K562 (cell line): ENCODE measurements at regions not wholly inside any gene's neighbourhood (a gene's known extent, or its start where the extent isn't known, plus 50 kb on each side); places are given as distances from the start of the nearest gene placed in this dataset.

ENCODE experiments used
- ATAC-seq: fragments of 200-7000 bp; cut with Tn5 transposase; 3 replicates; pipeline ENCODE4 v1.9.1; 2020; ENCODE audit warnings: moderate library complexity
- BruUV-seq: library from RNA; stranded (reverse); fragments of 400-500 nt; replicated peaks from 2 replicates; lab custom pipeline; 2021; lab: Mats Ljungman, UMichigan
- CTCF ChIA-PET: fragments of 300-600 bp; formaldehyde crosslinking; extraction: SDS; loops from one replicate; lab custom pipeline; 2021; ENCODE audit warnings: low intra/inter-chr PET ratio; lab: Yijun Ruan, JAX
- POLR2A ChIA-PET: fragments of 300-600, 350-650 bp; sonication (Branson Sonifier 250); formaldehyde crosslinking; extraction: SDS; loops from one replicate; lab custom pipeline; 2021; ENCODE audit warnings: antibody characterized with exemption, inconsistent platforms; lab: Yijun Ruan, JAX
- DNase-seq, 4 experiments: peaks; one replicate each; pipeline versions ENCODE4 v3.0.0 to v3.0.0-alpha.2; 2011 to 2018; ENCODE audit warnings: low spot score in 3 of 4, mixed read lengths in 3 of 4; ENCODE audit errors: extremely low read depth in 1 of 4
- FAIRE-seq: peaks from 2 replicates; lab custom pipeline; 2011; peaks lifted over from hg19 to GRCh38; lab: Jason Lieb, UNC
- H2AFZ ChIP-seq: 2 replicates; pipeline ENCODE4 v1.6.0; 2011; ENCODE audit warnings: low read depth, low read length, control low read depth, inconsistent platforms
- H3K27ac ChIP-seq: fragments of 200-600 bp; 3 replicates; pipeline ENCODE4 v1.8.0; 2011; ENCODE audit warnings: low read depth, mild to moderate bottlenecking, control low read depth, inconsistent platforms, low read length, moderate library complexity, mixed read lengths; ENCODE audit errors: extremely low read depth
- H3K27me3 ChIP-seq, 2 experiments: fragments of 300-600 bp in 1 of 2; 2 replicates in 1 of 2; 3 replicates in 1 of 2; pipeline versions ENCODE4 v1.6.0 to v1.8.0; 2011; ENCODE audit warnings: inconsistent platforms in 2 of 2, low read length in 2 of 2, mild to moderate bottlenecking in 1 of 2, mixed read lengths in 1 of 2, moderate library complexity in 1 of 2; ENCODE audit not compliant: control insufficient read depth in 2 of 2, insufficient read depth in 2 of 2
- H3K36me3 ChIP-seq: fragments of 300-600 bp; 3 replicates; pipeline ENCODE4 v1.8.0; 2011; ENCODE audit warnings: mild to moderate bottlenecking, low read length, inconsistent platforms; ENCODE audit not compliant: control insufficient read depth, insufficient read depth
- H3K4me1 ChIP-seq, 2 experiments: fragments of 200-600 bp in 1 of 2; replicated peaks in 1 of 2; 2 replicates in 1 of 2; 3 replicates in 1 of 2; pipeline versions ENCODE4 v1.5.1 to v1.8.0; 2011; ENCODE audit warnings: inconsistent platforms in 2 of 2, low read length in 2 of 2, mild to moderate bottlenecking in 1 of 2, mixed read lengths in 1 of 2, moderate library complexity in 1 of 2; ENCODE audit not compliant: control insufficient read depth in 2 of 2, insufficient read depth in 2 of 2
- H3K4me2 ChIP-seq: 2 replicates; pipeline ENCODE4 v1.6.1; 2011; ENCODE audit warnings: low read length, control low read depth, inconsistent platforms, mixed read lengths; ENCODE audit not compliant: insufficient read depth
- H3K4me3 ChIP-seq: fragments of 200-600 bp; sonication (generic), shearing (Covaris generic); 2 replicates; pipeline ENCODE4 v1.5.1; 2016; ENCODE audit warnings: control low read depth, inconsistent platforms
- H3K79me2 ChIP-seq: fragments of 200-600 bp; 3 replicates; pipeline ENCODE4 v1.8.0; 2011; ENCODE audit warnings: low read length, inconsistent platforms; ENCODE audit not compliant: control insufficient read depth, insufficient read depth
- H3K9ac ChIP-seq, 2 experiments: 2 replicates each; pipeline versions ENCODE4 v1.6.0 to v1.6.1; 2011; ENCODE audit warnings: low read depth in 2 of 2, low read length in 2 of 2, control low read depth in 1 of 2, inconsistent platforms in 1 of 2, mild to moderate bottlenecking in 1 of 2, mixed read lengths in 1 of 2; ENCODE audit not compliant: insufficient read depth in 1 of 2
- H3K9me1 ChIP-seq: one replicate; pipeline ENCODE4 v1.6.0; 2011; ENCODE audit warnings: inconsistent platforms, mild to moderate bottlenecking, low read length, moderate library complexity; ENCODE audit not compliant: control insufficient read depth, insufficient read depth
- H3K9me3 ChIP-seq: replicated peaks from 2 replicates; pipeline ENCODE4 v1.5.1; 2011; ENCODE audit warnings: low read depth, low read length, inconsistent platforms; ENCODE audit not compliant: control insufficient read depth, insufficient read depth
- H4K20me1 ChIP-seq: replicated peaks from 2 replicates; pipeline ENCODE4 v1.6.1; 2011; ENCODE audit warnings: low read length, inconsistent platforms, mixed read lengths; ENCODE audit not compliant: control insufficient read depth, insufficient read depth
- CCNT2 ChIP-seq: IDR thresholded peaks from 2 replicates; pipeline ENCODE4 v1.6.1; 2011; ENCODE audit warnings: borderline replicate concordance, low read depth, mild to moderate bottlenecking, moderate library complexity, mixed read lengths, low read length; ENCODE audit not compliant: insufficient read length; ENCODE audit errors: extremely low read depth
- CSDE1 ChIP-seq, 2 experiments: fragments of 450-650 bp; IDR thresholded peaks; 2 replicates each; pipeline ENCODE4 v1.6.1; 2016; ENCODE audit warnings: mild to moderate bottlenecking in 1 of 2
- FOXP4 ChIP-seq: sonication (generic); formaldehyde crosslinking; IDR thresholded peaks from 2 replicates; pipeline ENCODE4 v1.8.0; 2022; ENCODE audit warnings: mild to moderate bottlenecking, missing genetic modification reagents, borderline replicate concordance
- MBD2 ChIP-seq: sonication (generic); IDR thresholded peaks from 2 replicates; pipeline ENCODE4 v1.6.1; 2016; ENCODE audit warnings: low read depth, borderline replicate concordance
- NR4A1 ChIP-seq, 2 experiments: fragments of 250-450 bp in 1 of 2; fragments of 450-650 bp in 1 of 2; sonication (Bioruptor Pico) in 1 of 2; IDR thresholded peaks; 2 replicates each; pipeline versions ENCODE4 v1.4.0 to v1.6.1; 2016 to 2020; ENCODE audit warnings: mild to moderate bottlenecking in 2 of 2, missing compliant biosample characterization in 1 of 2, missing genetic modification characterization in 1 of 2, moderate library complexity in 1 of 2
- ZNF146 ChIP-seq: IDR thresholded peaks from one replicate; pipeline ENCODE4 v1.6.1; 2018; ENCODE audit warnings: missing compliant biosample characterization; ENCODE audit not compliant: unreplicated experiment
- WGBS: fragments of 100-300 bp; shearing (Covaris generic); methylation state at CpG from one replicate; pipeline ENCODE4 v1.1.6; 2016; ENCODE audit warnings: low coverage, mixed read lengths; ENCODE audit not compliant: insufficient coverage; ENCODE audit errors: missing lambda C conversion rate; 5-methylcytosine and 5-hydroxymethylcytosine counted together
- in situ Hi-C: fragments of 300-500 bp; cut with MboI; formaldehyde crosslinking; loops from 4 replicates; pipeline ENCODE4 v1.15.0; 2018; ENCODE audit warnings: inconsistent platforms, mixed read lengths
- intact Hi-C: fragments of 100-400 bp; cut with micrococcal nuclease; formaldehyde crosslinking; loops from 2 replicates; pipeline ENCODE4 v1.14.2; 2022

GRCh38 chr5:2542026-2542425 lies 209.5 kb downstream of the IRX2 start:
- TF ChIP-seq CCNT2 = no peak
- TF ChIP-seq NR4A1 (CRISPR knock-in tag; IDR thresholded peaks at IDR 0.05) = no peak
- no peak for TF ChIP-seq NR4A1 (tag; IDR thresholded peaks at IDR 0.05)
- TF ChIP-seq CSDE1 (IDR thresholded peaks at IDR 0.05) = no peak
- no peak for TF ChIP-seq ZNF146 (CRISPR knock-in tag)
- no peak for TF ChIP-seq FOXP4 (CRISPR knock-in tag)
- no peak for TF ChIP-seq MBD2
- DNase-seq (no peak), FAIRE-seq (no peak), ATAC-seq (no peak)
- Histone ChIP-seq H2AFZ (no peak overlapping the region), H3K4me2 (no peak overlapping the region), H3K27ac (no peak overlapping the region), H3K36me3 (no peaks in the 10 kb centered on the region), H3K27me3 (peaks cover 14 to 34% of the 10 kb centered on the region in 2 experiments; a peak in 4 of 5 replicates), H3K9me3 (no peaks in the 10 kb centered on the region), H3K4me3 (no peak overlapping the region), H3K9me1 (no peaks in the 10 kb centered on the region), H3K79me2 (no peaks in the 10 kb centered on the region), H4K20me1 (no peaks in the 10 kb centered on the region; the same call in 1 of the 2 replicates), H3K4me1 (no peaks in the 10 kb centered on the region), H3K9ac (no peak overlapping the region)
- WGBS = 0% methylated on average over 11 of the region's 11 CpGs
- intact Hi-C loops = no loop called here
- CTCF ChIA-PET = no interaction called here
- in situ Hi-C loops = no loop called here
- POLR2A ChIA-PET = no interaction called here
- BruUV-seq = no TSS peak
